Esophagus muscularis mucosa (tissue), 4 donors: ENCODE measurements at regions not wholly inside any gene's neighbourhood (a gene's known extent, or its start where the extent isn't known, plus 50 kb on each side); places are given as distances from the start of the nearest gene placed in this dataset.
"Not testable (repeated sequence)": the region's sequence is repeated elsewhere in the genome, so short reads cannot be mapped to it uniquely, and the experiment has no call there.

Source experiments
- DNase-seq: peaks from one replicate; pipeline ENCODE4 v3.0.0-alpha.2; 2017; ENCODE audit errors: extremely low spot score
- H3K27ac ChIP-seq, 4 donors: fragments of 200-600 bp; sonication (generic); replicated peaks in 1 of 4; 1 replicate in 3 of 4; 2 replicates in 1 of 4; pipeline ENCODE4 v1.5.1; 2016 to 2019; ENCODE audit warnings: mild to moderate bottlenecking in 1 of 4
- H3K27me3 ChIP-seq, 4 donors: fragments of 200-600 bp; sonication (generic); one replicate each; pipeline versions ENCODE4 v1.5.1 to v1.6.0; 2016 to 2019
- H3K36me3 ChIP-seq, 4 donors: fragments of 200-600 bp; sonication (generic); one replicate each; pipeline ENCODE4 v1.5.1; 2016 to 2019
- H3K4me1 ChIP-seq, 4 donors: fragments of 200-600 bp; sonication (generic); one replicate each; pipeline ENCODE4 v1.5.1; 2016 to 2019
- H3K4me3 ChIP-seq, 4 donors: fragments of 200-600 bp; sonication (generic); 1 replicate in 2 of 4; 2 replicates in 2 of 4; pipeline ENCODE4 v1.5.1; 2016 to 2019; ENCODE audit warnings: mild to moderate bottlenecking in 4 of 4, moderate library complexity in 1 of 4
- H3K9me3 ChIP-seq, 4 donors: fragments of 200-600 bp; sonication (generic); 1 replicate in 3 of 4; 2 replicates in 1 of 4; pipeline ENCODE4 v1.5.1; 2016 to 2019
- EP300 ChIP-seq: sonication (generic); formaldehyde crosslinking; IDR thresholded peaks from one replicate; pipeline ENCODE4 v1.6.1; 2017; ENCODE audit warnings: antibody characterized with exemption
- POLR2A ChIP-seq: fragments of 450-650 bp; IDR thresholded peaks from one replicate; pipeline ENCODE4 v1.6.1; 2017; ENCODE audit warnings: antibody characterized with exemption, moderate library complexity, mild to moderate bottlenecking, low read depth
- POLR2AphosphoS5 ChIP-seq, 2 donors: sonication (generic); formaldehyde crosslinking; IDR thresholded peaks; one replicate each; pipeline ENCODE4 v1.6.1; 2017; ENCODE audit warnings: antibody characterized with exemption in 2 of 2
- WGBS: methylation state at CpG from one replicate; pipeline ENCODE4 v1.1.5; 2018; 5-methylcytosine and 5-hydroxymethylcytosine counted together
- intact Hi-C: fragments of 100-400 bp; cut with DNase I; formaldehyde crosslinking; loops from one replicate; pipeline ENCODE4 v1.15.1; 2023
- TF ChIP-seq, protein P1 (sequence below), 3 experiments: fragments of 200-600 bp in 2 of 3; fragments of 450-650 bp in 1 of 3; sonication (generic) in 2 of 3; IDR thresholded peaks; one replicate each; pipeline ENCODE4 v1.5.1; 2017 to 2019; ENCODE audit warnings: antibody characterized with exemption in 3 of 3, mild to moderate bottlenecking in 2 of 3, moderate library complexity in 1 of 3

DNA sequence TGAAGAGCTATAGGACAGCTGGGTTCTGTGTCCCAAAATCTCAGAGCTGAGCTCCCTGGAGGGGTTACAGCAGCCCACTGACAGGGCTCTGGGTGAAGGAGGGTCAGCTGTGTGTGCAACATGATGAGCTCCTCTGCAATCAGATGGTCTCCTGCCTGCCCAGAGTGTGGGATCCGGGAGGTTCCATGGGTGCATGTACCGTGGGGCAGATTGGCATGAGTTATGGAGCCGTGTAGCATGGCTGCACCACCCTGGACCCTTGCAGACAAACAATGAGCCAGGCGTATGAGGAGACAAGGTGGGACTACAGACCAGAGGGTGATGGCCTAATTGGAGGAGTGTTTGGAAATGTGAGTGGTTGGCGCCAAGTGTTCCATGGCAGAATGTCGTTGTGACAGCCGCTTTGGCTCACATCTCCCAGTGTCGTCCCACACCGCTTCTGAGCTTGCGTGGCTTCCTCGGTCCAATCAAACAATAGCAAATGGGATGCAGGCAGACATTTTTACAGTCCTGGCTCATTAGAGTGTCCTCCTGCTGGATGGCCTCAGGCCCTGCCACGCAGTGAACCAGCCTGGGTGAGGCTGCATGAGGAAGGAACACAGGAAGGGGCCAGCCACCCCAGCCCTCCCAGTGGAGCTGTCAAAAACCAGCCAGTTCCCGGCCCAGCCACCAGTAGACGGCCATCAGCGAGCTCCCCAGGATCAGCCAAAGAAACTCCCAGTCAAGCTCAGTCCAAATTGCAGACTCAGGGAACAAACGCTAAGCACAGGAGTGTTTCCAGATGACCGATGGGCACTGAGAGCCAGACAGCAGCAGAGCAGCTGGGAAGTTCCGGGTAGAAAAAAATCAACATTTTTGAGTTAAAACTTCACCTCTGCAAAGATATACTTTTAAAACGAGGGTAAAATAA lies 1066.9 kb downstream of the BRD1 start:
- 74% methylated on average over 19 of the region's 19 CpGs for WGBS
- Histone ChIP-seq H3K27me3 (peaks cover 0 to 40% (median 0%) of the 10 kb centered on the region in 4 donors), H3K4me3 (no peak overlapping the region), H3K27ac (no peak overlapping the region), H3K9me3 (peaks cover 0 to 11% (median 6%) of the 10 kb centered on the region in 4 donors), H3K4me1 (no peaks in the 10 kb centered on the region), H3K36me3 (no peaks in the 10 kb centered on the region)
- peak; percentile 90 for DNase-seq
- TF ChIP-seq POLR2A = no peak
- TF ChIP-seq, protein P1, sequence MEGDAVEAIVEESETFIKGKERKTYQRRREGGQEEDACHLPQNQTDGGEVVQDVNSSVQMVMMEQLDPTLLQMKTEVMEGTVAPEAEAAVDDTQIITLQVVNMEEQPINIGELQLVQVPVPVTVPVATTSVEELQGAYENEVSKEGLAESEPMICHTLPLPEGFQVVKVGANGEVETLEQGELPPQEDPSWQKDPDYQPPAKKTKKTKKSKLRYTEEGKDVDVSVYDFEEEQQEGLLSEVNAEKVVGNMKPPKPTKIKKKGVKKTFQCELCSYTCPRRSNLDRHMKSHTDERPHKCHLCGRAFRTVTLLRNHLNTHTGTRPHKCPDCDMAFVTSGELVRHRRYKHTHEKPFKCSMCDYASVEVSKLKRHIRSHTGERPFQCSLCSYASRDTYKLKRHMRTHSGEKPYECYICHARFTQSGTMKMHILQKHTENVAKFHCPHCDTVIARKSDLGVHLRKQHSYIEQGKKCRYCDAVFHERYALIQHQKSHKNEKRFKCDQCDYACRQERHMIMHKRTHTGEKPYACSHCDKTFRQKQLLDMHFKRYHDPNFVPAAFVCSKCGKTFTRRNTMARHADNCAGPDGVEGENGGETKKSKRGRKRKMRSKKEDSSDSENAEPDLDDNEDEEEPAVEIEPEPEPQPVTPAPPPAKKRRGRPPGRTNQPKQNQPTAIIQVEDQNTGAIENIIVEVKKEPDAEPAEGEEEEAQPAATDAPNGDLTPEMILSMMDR (IDR thresholded peaks at IDR 0.05) = no peak
- intact Hi-C loops = no loop called here

DNA sequence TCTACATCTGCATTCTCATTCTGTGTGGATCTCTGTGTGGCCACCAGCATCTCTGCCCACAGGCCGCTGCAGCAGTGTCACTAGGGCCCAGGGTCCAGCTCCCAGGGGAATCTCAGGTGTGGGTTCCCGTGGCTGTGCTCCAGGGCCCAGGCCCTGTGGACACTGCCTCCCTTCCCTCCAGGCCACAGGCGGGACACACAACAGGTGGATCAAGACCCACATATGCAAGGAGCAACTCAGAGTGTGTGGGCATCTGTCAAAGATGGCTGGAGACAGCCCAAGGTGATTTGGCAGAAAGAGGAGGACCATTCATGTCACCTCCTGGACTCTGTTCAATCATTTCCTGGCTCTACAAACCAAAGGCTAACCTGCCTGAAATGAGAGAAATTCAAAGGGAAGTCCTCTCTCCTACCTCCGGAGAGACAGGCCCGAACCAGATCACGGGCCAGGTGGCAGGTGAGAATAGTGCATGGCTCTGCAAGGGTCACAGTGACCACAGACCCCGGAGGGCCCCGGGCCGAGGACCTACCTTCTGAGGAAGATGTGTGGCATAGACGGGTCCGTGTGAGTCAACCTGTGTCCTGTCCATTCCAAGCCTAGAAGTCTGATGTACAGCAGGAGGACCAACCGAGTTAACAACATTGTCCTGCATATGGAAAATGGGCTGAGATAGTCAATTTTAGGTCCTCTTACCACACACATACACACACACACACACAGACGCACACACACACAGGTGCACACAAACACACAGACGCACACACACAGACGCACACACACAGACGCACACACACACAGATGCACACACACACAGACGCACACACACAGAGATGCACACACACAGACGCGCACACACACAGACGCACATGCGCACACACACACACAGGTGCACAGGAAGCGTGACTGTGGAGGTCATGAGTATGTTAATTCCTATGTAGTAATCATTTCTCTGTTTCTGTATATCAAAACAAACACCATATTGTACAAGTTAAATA lies 1068.5 kb downstream of the BRD1 start:
- no peaks in the 10 kb centered on the region for H3K36me3 ChIP-seq
- H3K27me3 ChIP-seq = peaks cover 0 to 55% (median 0%) of the 10 kb centered on the region in 4 donors
- TF ChIP-seq EP300 = no peak
- no peak for TF ChIP-seq POLR2AphosphoS5 (IDR thresholded peaks at IDR 0.05)
- TF ChIP-seq POLR2A = no peak
- TF ChIP-seq, protein P1 (IDR thresholded peaks at IDR 0.05) = no peak
- no peak overlapping the region for H3K27ac ChIP-seq
- WGBS = 94% methylated on average over 19 of the region's 22 CpGs
- no peak overlapping the region for H3K4me3 ChIP-seq
- DNase-seq = peak; percentile 68
- H3K4me1 ChIP-seq = no peaks in the 10 kb centered on the region
- no peaks in the 10 kb centered on the region for H3K9me3 ChIP-seq
- intact Hi-C loops = no loop called here

DNA sequence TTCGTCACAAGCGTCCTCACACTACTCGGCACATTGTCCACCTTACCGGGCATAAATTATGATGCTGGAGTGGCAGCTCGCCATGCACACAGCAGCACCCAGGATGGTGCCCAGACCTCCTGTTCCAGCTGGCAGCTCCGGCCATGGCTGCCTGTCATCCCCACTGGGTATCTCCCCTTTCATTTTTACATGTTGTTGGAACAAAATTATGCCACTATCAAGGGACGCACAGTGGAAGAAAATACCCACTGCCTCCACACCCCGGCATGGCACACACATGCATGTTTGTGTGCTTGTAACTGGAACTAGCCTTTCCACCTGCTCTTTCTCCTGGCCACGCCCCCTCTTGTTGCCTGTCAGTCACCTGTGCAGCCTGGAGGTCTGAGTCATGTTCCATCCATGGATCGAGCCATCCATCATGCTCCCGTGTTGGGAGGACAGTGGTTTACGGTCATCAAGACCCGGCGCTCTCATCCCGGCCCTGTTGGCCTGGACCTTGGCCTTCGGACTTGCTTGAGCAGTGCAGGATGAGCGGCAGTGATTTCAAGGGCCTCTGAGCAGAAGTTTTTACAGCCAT lies 1069.6 kb downstream of the BRD1 start:
- peak; percentile 88 for DNase-seq
- Histone ChIP-seq H3K4me1 (no peaks in the 10 kb centered on the region), H3K4me3 (no peak overlapping the region), H3K9me3 (no peaks in the 10 kb centered on the region), H3K36me3 (no peaks in the 10 kb centered on the region), H3K27me3 (peaks cover 0 to 67% (median 0%) of the 10 kb centered on the region in 4 donors), H3K27ac (no peak overlapping the region)
- TF ChIP-seq POLR2AphosphoS5 (IDR thresholded peaks at IDR 0.05) (no peak), POLR2A (no peak), EP300 (no peak)
- TF ChIP-seq, protein P1 (IDR thresholded peaks at IDR 0.05) = no peak
- 91% methylated on average over 15 of the region's 17 CpGs for WGBS
- intact Hi-C loops = no loop called here

DNA sequence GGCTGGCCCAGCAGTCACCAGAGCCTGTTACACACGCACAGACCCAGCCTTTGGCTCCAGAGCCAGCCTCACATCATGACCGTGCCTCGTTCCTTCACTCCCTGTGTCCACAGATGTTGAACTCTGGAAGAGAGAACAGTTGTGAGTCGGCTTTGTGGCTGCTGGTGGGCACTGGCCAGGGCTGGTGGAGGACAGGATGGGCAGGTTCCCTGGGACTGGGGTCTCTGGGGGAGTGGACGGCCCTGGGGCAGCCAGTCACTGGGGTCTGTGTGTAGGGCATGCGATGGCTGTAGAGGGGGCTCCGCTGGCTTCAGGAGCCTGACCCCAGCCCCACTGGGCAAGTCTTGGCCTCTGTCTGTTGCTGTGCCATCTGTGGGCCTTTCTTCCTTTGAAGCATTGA lies 1070.1 kb downstream of the BRD1 start:
- no peak overlapping the region for H3K27ac ChIP-seq
- H3K27me3 ChIP-seq = peaks cover 0 to 71% (median 0%) of the 10 kb centered on the region in 4 donors
- intact Hi-C loops = no loop called here
- H3K36me3 ChIP-seq = no peaks in the 10 kb centered on the region
- no CpG with 5 or more reads among the region's 7 CpGs for WGBS
- TF ChIP-seq, protein P1 (IDR thresholded peaks at IDR 0.05) = no peak
- TF ChIP-seq EP300 = no peak
- TF ChIP-seq POLR2A = no peak
- no peak for TF ChIP-seq POLR2AphosphoS5 (IDR thresholded peaks at IDR 0.05)
- H3K9me3 ChIP-seq = no peaks in the 10 kb centered on the region
- peak; percentile 39 for DNase-seq
- no peak overlapping the region for H3K4me3 ChIP-seq
- H3K4me1 ChIP-seq = no peaks in the 10 kb centered on the region

DNA sequence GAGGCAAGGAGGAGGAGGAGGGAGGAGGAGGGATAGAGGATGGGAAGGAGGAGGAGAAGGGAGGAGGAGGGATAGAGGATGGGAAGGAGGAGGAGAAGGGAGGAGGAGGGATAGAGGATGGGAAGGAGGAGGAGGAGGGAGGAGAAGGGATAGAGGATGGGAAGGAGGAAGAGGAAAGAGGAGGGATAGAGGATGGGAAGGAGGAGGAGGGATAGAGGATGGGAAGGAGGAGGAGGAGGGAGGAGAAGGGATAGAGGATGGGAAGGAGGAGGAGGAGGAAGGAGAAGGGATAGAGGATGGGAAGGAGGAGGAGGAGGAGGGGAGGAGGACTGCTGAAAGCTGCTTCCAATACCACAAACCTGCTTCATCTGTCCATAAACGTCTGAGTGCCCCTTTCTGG lies 1070.5 kb downstream of the BRD1 start:
- peaks cover 0 to 76% (median 0%) of the 10 kb centered on the region in 4 donors for H3K27me3 ChIP-seq
- H3K4me3 ChIP-seq, H3K27ac ChIP-seq, H3K36me3 ChIP-seq, intact Hi-C loops, H3K4me1 ChIP-seq, H3K9me3 ChIP-seq, DNase-seq: not testable (repeated sequence)
- 33% methylated on average over 1 of the region's 1 CpG for WGBS
